Panc1 (cell line): ENCODE measurements at regions not wholly inside any gene's neighbourhood (a gene's known extent, or its start where the extent isn't known, plus 50 kb on each side); places are given as distances from the start of the nearest gene placed in this dataset.
"Not testable (repeated sequence)": the region's sequence is repeated elsewhere in the genome, so short reads cannot be mapped to it uniquely, and the experiment has no call there.

Experiments used
- ATAC-seq: fragments of 200-7000 bp; cut with Tn5 transposase; 2 replicates; pipeline ENCODE4 v1.9.1; 2020; ENCODE audit warnings: mild to moderate bottlenecking, moderate library complexity
- BruUV-seq: library from RNA; stranded (reverse); fragments of 400-500 nt; replicated peaks from 2 replicates; lab custom pipeline; 2021; lab: Mats Ljungman, UMichigan
- CTCF ChIA-PET: fragments of 300-600 bp; sonication (Branson Sonifier 250); formaldehyde crosslinking; loops from one replicate; lab custom pipeline; 2022; ENCODE audit warnings: antibody characterized with exemption; lab: Charles Lee
- POLR2A ChIA-PET: fragments of 300-600 bp; sonication (Branson Sonifier 250); formaldehyde crosslinking; loops from one replicate; lab custom pipeline; 2022; ENCODE audit warnings: antibody characterized with exemption; lab: Charles Lee
- DNase-seq: peaks from one replicate; pipeline ENCODE4 v3.0.0-alpha.2; 2010; ENCODE audit warnings: low read depth, low spot score
- H3K27ac ChIP-seq: 2 replicates; pipeline ENCODE4 v1.5.1; 2011; ENCODE audit warnings: mild to moderate bottlenecking, low read length, inconsistent platforms
- H3K27me3 ChIP-seq: fragments of 200-500 bp; sonication (Bioruptor generic); 2 replicates; pipeline ENCODE4 v1.6.0; 2014; ENCODE audit warnings: low read length, inconsistent platforms; ENCODE audit not compliant: control insufficient read depth, insufficient read depth
- H3K36me3 ChIP-seq: fragments of 200-500 bp; sonication (Bioruptor generic); 2 replicates; pipeline ENCODE4 v1.5.1; 2014; ENCODE audit warnings: inconsistent platforms, mild to moderate bottlenecking, low read length, moderate library complexity; ENCODE audit not compliant: control insufficient read depth, insufficient read depth
- H3K4me1 ChIP-seq: 2 replicates; pipeline ENCODE4 v1.5.1; 2011; ENCODE audit warnings: inconsistent platforms, mild to moderate bottlenecking, low read length, moderate library complexity; ENCODE audit not compliant: control insufficient read depth, insufficient read depth
- H3K4me3 ChIP-seq, 2 experiments: 2 replicates each; pipeline ENCODE4 v1.5.1; 2011 to 2012; ENCODE audit warnings: low read depth in 2 of 2, low read length in 2 of 2, mild to moderate bottlenecking in 2 of 2, inconsistent platforms in 1 of 2, moderate library complexity in 1 of 2
- H3K9me3 ChIP-seq: fragments of 200-500 bp; sonication (Bioruptor generic); 2 replicates; pipeline ENCODE4 v1.5.1; 2014; ENCODE audit warnings: low read depth, mild to moderate bottlenecking, inconsistent platforms, low read length, moderate library complexity; ENCODE audit not compliant: control insufficient read depth, insufficient read depth
- CTCF ChIP-seq: fragments of 450-650 bp; IDR thresholded peaks from 2 replicates; pipeline ENCODE4 v1.5.1; 2017; ENCODE audit warnings: mild to moderate bottlenecking
- POLR2AphosphoS5 ChIP-seq: IDR thresholded peaks from 2 replicates; pipeline ENCODE4 v1.6.1; 2012; ENCODE audit warnings: mild to moderate bottlenecking, low read depth, low read length, moderate library complexity
- REST ChIP-seq, 2 experiments: IDR thresholded peaks; 2 replicates each; pipeline ENCODE4 v1.6.1; 2011 to 2012; ENCODE audit warnings: low read depth in 2 of 2, control low read depth in 1 of 2, low read length in 1 of 2, mild to moderate bottlenecking in 1 of 2, moderate library complexity in 1 of 2; ENCODE audit not compliant: insufficient read depth in 1 of 2
- SIN3A ChIP-seq: IDR thresholded peaks from 2 replicates; pipeline ENCODE4 v1.6.1; 2012; ENCODE audit warnings: low read depth, mild to moderate bottlenecking, low read length, moderate library complexity, borderline replicate concordance; ENCODE audit not compliant: insufficient read depth
- TCF7L2 ChIP-seq: IDR thresholded peaks from 2 replicates; pipeline ENCODE4 v1.6.1; 2011; ENCODE audit warnings: mild to moderate bottlenecking, low read depth, low read length, inconsistent platforms
- in situ Hi-C: cut with HindIII; loops from 2 replicates; pipeline ENCODE4 v1.10.0; 2016; ENCODE audit warnings: low sequenced_read_pairs, low pct_unique_long_range_greater_than_20kb
- intact Hi-C: fragments of 100-400 bp; cut with micrococcal nuclease; formaldehyde crosslinking; loops from one replicate; pipeline ENCODE4 v1.10.0; 2022; ENCODE audit not compliant: unreplicated experiment

GRCh38 chr5:67752357-67752708, 463.2 kb upstream of the PIK3R1 start:
- DNase-seq (no peak), ATAC-seq (no peak)
- Histone ChIP-seq H3K27me3 (no peaks in the 10 kb centered on the region), H3K27ac (no peak overlapping the region), H3K9me3 (no peaks in the 10 kb centered on the region), H3K36me3 (no peaks in the 10 kb centered on the region), H3K4me1 (no peaks in the 10 kb centered on the region), H3K4me3 (no peak overlapping the region)
- CTCF ChIA-PET: no interaction called here
- intact Hi-C loops (no loop called here), in situ Hi-C loops (no loop called here)
- BruUV-seq: no TSS peak
- no peak for TF ChIP-seq TCF7L2
- POLR2A ChIA-PET: no interaction called here

GRCh38 chr5:67748165-67748690, 467.3 kb upstream of the PIK3R1 start:
- TF ChIP-seq POLR2AphosphoS5 (no peak), CTCF (no peak), SIN3A (no peak), REST (IDR thresholded peaks at IDR 0.05; ENCODE audit: insufficient read depth in 1 of 2, low read depth in 2 of 2, low read length in 1 of 2) (no peak), TCF7L2 (no peak)
- no TSS peak for BruUV-seq
- H3K9me3 ChIP-seq: no peaks in the 10 kb centered on the region
- in situ Hi-C loops: no loop called here
- H3K4me3 ChIP-seq: no peak overlapping the region
- intact Hi-C loops: no loop called here
- H3K27ac ChIP-seq: no peak overlapping the region
- H3K4me1 ChIP-seq: no peaks in the 10 kb centered on the region
- CTCF ChIA-PET: no interaction called here
- POLR2A ChIA-PET: no interaction called here
- H3K27me3 ChIP-seq: no peaks in the 10 kb centered on the region
- DNase-seq (no peak), ATAC-seq (no peak)
- no peaks in the 10 kb centered on the region for H3K36me3 ChIP-seq

- CTCF ChIA-PET: no interaction called here
- intact Hi-C loops: no loop called here
- Histone ChIP-seq H3K4me3 (no peak overlapping the region), H3K36me3 (no peaks in the 10 kb centered on the region), H3K27ac (no peak overlapping the region), H3K27me3 (no peaks in the 10 kb centered on the region), H3K9me3 (no peaks in the 10 kb centered on the region), H3K4me1 (no peaks in the 10 kb centered on the region)
- no TSS peak for BruUV-seq
- TF ChIP-seq SIN3A (no peak), CTCF (no peak)
- DNase-seq (no peak), ATAC-seq (no peak)
- in situ Hi-C loops: no loop called here
- POLR2A ChIA-PET: no interaction called here
Measured at GRCh38 chr5:67747096-67747495, 468.5 kb upstream of the PIK3R1 start.

DNA sequence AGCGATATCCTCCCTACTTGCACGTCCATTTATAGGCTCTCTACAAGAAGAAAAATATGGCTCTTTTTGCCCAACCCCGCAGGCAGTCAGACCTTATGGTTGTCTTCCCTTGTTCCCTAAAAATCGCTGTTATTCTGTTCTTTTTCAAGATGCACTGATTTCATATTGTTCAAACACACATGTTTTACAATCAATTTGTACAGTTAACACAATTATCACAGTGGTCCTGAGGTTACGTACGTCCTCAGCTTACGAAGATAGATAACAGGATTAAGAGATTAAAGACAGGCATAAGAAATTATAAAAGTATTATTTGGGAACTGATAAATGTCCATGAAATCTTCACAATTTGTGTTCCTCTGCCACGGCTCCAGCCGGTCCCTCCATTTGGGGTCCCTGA, 468.9 kb upstream of the PIK3R1 start:
- ATAC-seq, H3K36me3 ChIP-seq, intact Hi-C loops, in situ Hi-C loops, CTCF ChIA-PET, H3K4me1 ChIP-seq, H3K4me3 ChIP-seq, BruUV-seq, DNase-seq, POLR2A ChIA-PET, H3K9me3 ChIP-seq, H3K27me3 ChIP-seq, H3K27ac ChIP-seq: not testable (repeated sequence)
